ENCODE measurements at regions not wholly inside any gene's neighbourhood (a gene's known extent, or its start where the extent isn't known, plus 50 kb on each side); places are given as distances from the start of the nearest gene placed in this dataset.

- Histone ChIP-seq H3K4me1 (ENCODE audit: insufficient read depth, low read length) (peaks cover 3% of the 10 kb centered on the region), H3K9me3 (ENCODE audit: insufficient read depth, low read depth, low read length) (no peaks in the 10 kb centered on the region), H3K9ac (ENCODE audit: low read length) (no peak overlapping the region), H2AFZ (ENCODE audit: low read depth, low read length) (no peak overlapping the region), H3K36me3 (ENCODE audit: insufficient read depth, low read length) (no peaks in the 10 kb centered on the region), H3K79me2 (ENCODE audit: insufficient read depth, low read length) (no peaks in the 10 kb centered on the region), H3K4me3 (ENCODE audit: insufficient read depth, low read depth, low read length) (no peak overlapping the region), H3K27ac (ENCODE audit: low read depth, low read length) (no peak overlapping the region), H3K4me2 (ENCODE audit: low read length) (peak overlapping the region; percentile 97), H4K20me1 (ENCODE audit: insufficient read depth, low read length) (no peaks in the 10 kb centered on the region), H3K27me3 (ENCODE audit: insufficient read depth, low read length) (peaks cover 22% of the 10 kb centered on the region)
- TF ChIP-seq EZH2 (IDR thresholded peaks at IDR 0.05; ENCODE audit: insufficient read depth, low read length) (no peak), CTCF (IDR thresholded peaks at IDR 0.05; ENCODE audit: insufficient read depth, low read depth, low read length) (no peak)
- Mint-ChIP-seq H3K36me3 (ENCODE audit: low read depth, unreplicated experiment) (no peaks in the 10 kb centered on the region), H3K4me3 (ENCODE audit: unreplicated experiment) (peak overlapping the region; percentile 93), H3K9me3 (ENCODE audit: unreplicated experiment) (no peaks in the 10 kb centered on the region), H3K27me3 (ENCODE audit: low read depth, unreplicated experiment) (peaks cover 15% of the 10 kb centered on the region), H3K27ac (ENCODE audit: unreplicated experiment) (no peak overlapping the region), H3K4me1 (ENCODE audit: low read depth, unreplicated experiment) (peaks cover 3% of the 10 kb centered on the region)
- DNase-seq (ENCODE audit: low read depth) = no peak
- FAIRE-seq = no peak
Observed at GRCh38 chr6:28656715-28657114, 131.0 kb downstream of the GPX5 start.

- Histone ChIP-seq H2AFZ (ENCODE audit: low read depth, low read length) (peak overlapping the region; percentile 21), H4K20me1 (ENCODE audit: insufficient read depth, low read length) (no peaks in the 10 kb centered on the region), H3K4me2 (ENCODE audit: low read length) (peak overlapping the region; percentile 97), H3K79me2 (ENCODE audit: insufficient read depth, low read length) (no peaks in the 10 kb centered on the region), H3K9me3 (ENCODE audit: insufficient read depth, low read depth, low read length) (no peaks in the 10 kb centered on the region), H3K4me1 (ENCODE audit: insufficient read depth, low read length) (peaks cover 3% of the 10 kb centered on the region), H3K4me3 (ENCODE audit: insufficient read depth, low read depth, low read length) (peak overlapping the region; percentile 76), H3K27ac (ENCODE audit: low read depth, low read length) (no peak overlapping the region), H3K9ac (ENCODE audit: low read length) (no peak overlapping the region), H3K27me3 (ENCODE audit: insufficient read depth, low read length) (peaks cover 22% of the 10 kb centered on the region), H3K36me3 (ENCODE audit: insufficient read depth, low read length) (no peaks in the 10 kb centered on the region)
- no peaks in the 10 kb centered on the region for H3K36me3 Mint-ChIP-seq (ENCODE audit: low read depth, unreplicated experiment)
- TF ChIP-seq CTCF (IDR thresholded peaks at IDR 0.05; ENCODE audit: insufficient read depth, low read depth, low read length) (no peak), EZH2 (IDR thresholded peaks at IDR 0.05; ENCODE audit: insufficient read depth, low read length) (no peak)
- FAIRE-seq = no peak
- H3K4me1 Mint-ChIP-seq (ENCODE audit: low read depth, unreplicated experiment) = peaks cover 3% of the 10 kb centered on the region
- H3K9me3 Mint-ChIP-seq (ENCODE audit: unreplicated experiment) = no peaks in the 10 kb centered on the region
- H3K27ac Mint-ChIP-seq (ENCODE audit: unreplicated experiment) = no peak overlapping the region
- DNase-seq (ENCODE audit: low read depth) = no peak
- H3K27me3 Mint-ChIP-seq (ENCODE audit: low read depth, unreplicated experiment) = peaks cover 13% of the 10 kb centered on the region
- H3K4me3 Mint-ChIP-seq (ENCODE audit: unreplicated experiment) = peak overlapping the region; percentile 93
Observed at GRCh38 chr6:28657381-28657768, 131.7 kb downstream of the GPX5 start.

GRCh38 chr6:28657769-28658465 lies 132.2 kb downstream of the GPX5 start:
- Histone ChIP-seq H3K36me3 (ENCODE audit: insufficient read depth, low read length) (no peaks in the 10 kb centered on the region), H3K4me1 (ENCODE audit: insufficient read depth, low read length) (peaks cover 3% of the 10 kb centered on the region), H3K79me2 (ENCODE audit: insufficient read depth, low read length) (no peaks in the 10 kb centered on the region), H4K20me1 (ENCODE audit: insufficient read depth, low read length) (no peaks in the 10 kb centered on the region), H3K27me3 (ENCODE audit: insufficient read depth, low read length) (peaks cover 22% of the 10 kb centered on the region), H3K27ac (ENCODE audit: low read depth, low read length) (no peak overlapping the region), H3K4me3 (ENCODE audit: insufficient read depth, low read depth, low read length) (peak overlapping the region; percentile 76), H3K9me3 (ENCODE audit: insufficient read depth, low read depth, low read length) (no peaks in the 10 kb centered on the region), H2AFZ (ENCODE audit: low read depth, low read length) (peak overlapping the region; percentile 68), H3K4me2 (ENCODE audit: low read length) (peak overlapping the region; percentile 97), H3K9ac (ENCODE audit: low read length) (peak overlapping the region; percentile 70)
- Mint-ChIP-seq H3K4me1 (ENCODE audit: low read depth, unreplicated experiment) (peaks cover 3% of the 10 kb centered on the region), H3K27me3 (ENCODE audit: low read depth, unreplicated experiment) (peaks cover 13% of the 10 kb centered on the region), H3K27ac (ENCODE audit: unreplicated experiment) (no peak overlapping the region), H3K36me3 (ENCODE audit: low read depth, unreplicated experiment) (no peaks in the 10 kb centered on the region), H3K4me3 (ENCODE audit: unreplicated experiment) (peak overlapping the region; percentile 93), H3K9me3 (ENCODE audit: unreplicated experiment) (no peaks in the 10 kb centered on the region)
- FAIRE-seq (peak; percentile 34), DNase-seq (ENCODE audit: low read depth) (peak; percentile 33)
- TF ChIP-seq CTCF (IDR thresholded peaks at IDR 0.05; ENCODE audit: insufficient read depth, low read depth, low read length) (no peak), EZH2 (IDR thresholded peaks at IDR 0.05; ENCODE audit: insufficient read depth, low read length) (no peak)
